ENCODE measurements at regions not wholly inside any gene's neighbourhood (a gene's known extent, or its start where the extent isn't known, plus 50 kb on each side); places are given as distances from the start of the nearest gene placed in this dataset.

GRCh38 chrX:44401151-44401550 lies 57.7 kb upstream of the EFHC2 start:
- intact Hi-C loops (cut with DNase I), result no loop called here
- H3K4me3 ChIP-seq, result no peak overlapping the region
- no peaks in the 10 kb centered on the region for H3K27me3 ChIP-seq
- DNase-seq (no peak), ATAC-seq (no peak)
- no peaks in the 10 kb centered on the region for H3K9me3 ChIP-seq
- H3K27ac ChIP-seq, result no peak overlapping the region
- H3K36me3 ChIP-seq, result no peaks in the 10 kb centered on the region
- H3K4me1 ChIP-seq, result no peaks in the 10 kb centered on the region
- 61% methylated on average over 4 of the region's 4 CpGs for WGBS (ENCODE audit: insufficient coverage, low coverage, low lambda C conversion rate, missing lambda C conversion rate)
- no peak for TF ChIP-seq POLR2A (IDR thresholded peaks at IDR 0.05)
- TF ChIP-seq CTCF (IDR thresholded peaks at IDR 0.05), result no peak

- H3K9me3 ChIP-seq, result no peaks in the 10 kb centered on the region
- H3K27me3 ChIP-seq, result no peaks in the 10 kb centered on the region
- no peak for TF ChIP-seq POLR2A (IDR thresholded peaks at IDR 0.05)
- no peak for TF ChIP-seq CTCF (IDR thresholded peaks at IDR 0.05)
- intact Hi-C loops (cut with DNase I), result no loop called here
- 43% methylated on average over 4 of the region's 4 CpGs for WGBS (ENCODE audit: insufficient coverage, low coverage, low lambda C conversion rate, missing lambda C conversion rate)
- no peak for DNase-seq
- no peaks in the 10 kb centered on the region for H3K36me3 ChIP-seq
- no peak overlapping the region for H3K27ac ChIP-seq
- H3K4me1 ChIP-seq, result no peaks in the 10 kb centered on the region
- no peak for ATAC-seq
- H3K4me3 ChIP-seq, result no peak overlapping the region
These were observed 57.1 kb upstream of the EFHC2 start for GRCh38 chrX:44400588-44400987.

GRCh38 chrX:44400161-44400560 lies 56.7 kb upstream of the EFHC2 start:
- ATAC-seq (no peak), DNase-seq (no peak)
- intact Hi-C loops (cut with DNase I), result no loop called here
- Histone ChIP-seq H3K36me3 (no peaks in the 10 kb centered on the region), H3K4me1 (no peaks in the 10 kb centered on the region), H3K27me3 (no peaks in the 10 kb centered on the region), H3K27ac (no peak overlapping the region), H3K9me3 (no peaks in the 10 kb centered on the region), H3K4me3 (no peak overlapping the region)
- TF ChIP-seq POLR2A (IDR thresholded peaks at IDR 0.05) (no peak), CTCF (IDR thresholded peaks at IDR 0.05) (no peak)
- WGBS (ENCODE audit: insufficient coverage, low coverage, low lambda C conversion rate, missing lambda C conversion rate), result 45% methylated on average over 4 of the region's 4 CpGs

Small RNA genes in the stretch of these regions (small RNA-seq; reads per million reads assigned to genes)
- gene RF00019, result 0 reads per million in 2 experiments

All from right lobe of liver (tissue), 6 donors.